HG03354 (cell line): ENCODE measurements at regions not wholly inside any gene's neighbourhood (a gene's known extent, or its start where the extent isn't known, plus 50 kb on each side); places are given as distances from the start of the nearest gene placed in this dataset.

Experiments
- ATAC-seq: cut with Tn5 transposase; IDR thresholded peaks from one replicate; pipeline ENCODE4 v1.9.1; 2021; ENCODE audit warnings: mild to moderate bottlenecking; ENCODE audit not compliant: unreplicated experiment, poor library complexity, severe bottlenecking

GRCh38 chr4:153154007-153154975 lies 50.0 kb upstream of the TRIM2 start:
- ATAC-seq, result no peak
